HTR-8/SVneo (cell line): ENCODE measurements at regions not wholly inside any gene's neighbourhood (a gene's known extent, or its start where the extent isn't known, plus 50 kb on each side); places are given as distances from the start of the nearest gene placed in this dataset.

Experiments used
- DNase-seq: peaks from one replicate; pipeline ENCODE4 v3.0.0; 2011; ENCODE audit warnings: low spot score, mixed read lengths; ENCODE audit not compliant: insufficient read length
- FAIRE-seq: peaks from 2 replicates; lab custom pipeline; 2011; peaks lifted over from hg19 to GRCh38; lab: Jason Lieb, UNC

DNA sequence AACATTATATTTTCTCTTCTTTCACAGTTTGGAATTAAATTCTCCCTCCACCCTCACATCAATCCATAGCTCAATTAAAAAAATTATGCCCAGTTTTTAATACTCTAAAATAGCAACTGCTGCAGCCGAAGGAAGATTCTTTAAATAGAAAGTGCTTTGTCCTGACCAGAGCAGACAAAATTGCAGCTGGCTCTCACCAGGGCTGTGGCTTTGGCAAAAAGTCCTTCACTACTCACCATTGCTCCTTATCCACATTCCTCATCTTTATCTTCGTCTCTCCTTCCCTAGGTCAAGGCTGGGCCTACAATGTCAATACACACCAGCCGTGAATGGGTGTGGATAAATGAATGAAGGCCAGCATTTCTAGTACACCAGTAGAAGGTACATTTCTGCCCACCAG lies 107.9 kb upstream of the VGLL2 start:
- DNase-seq (no peak), FAIRE-seq (no peak)

DNA sequence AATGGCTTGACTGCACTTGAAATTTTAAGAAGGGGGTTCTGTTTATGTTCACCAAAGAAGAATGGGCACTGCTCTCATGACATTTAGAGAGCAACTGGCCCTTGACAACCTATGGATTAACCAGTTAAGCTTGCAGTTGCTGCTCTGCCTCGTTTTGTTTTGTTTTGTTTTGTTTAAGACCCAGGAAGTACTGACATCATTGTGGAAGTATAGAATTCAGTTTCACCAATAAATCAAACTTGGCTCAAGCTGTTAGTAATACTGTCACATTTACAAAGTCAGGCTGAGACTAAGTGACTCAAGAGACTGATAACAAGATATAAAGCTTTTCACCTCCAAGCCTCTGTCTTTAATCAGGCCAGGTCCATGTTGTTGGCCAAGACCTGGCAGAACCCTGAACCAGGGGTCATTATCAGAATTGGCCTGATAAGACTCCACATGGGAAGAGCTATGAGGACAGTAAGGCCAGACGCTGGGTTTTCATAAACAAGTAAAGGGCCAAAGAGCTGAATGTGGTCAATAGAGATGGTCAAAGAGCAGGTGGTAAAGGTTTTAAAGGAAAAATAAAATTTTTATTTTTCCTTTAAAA lies 99.4 kb upstream of the VGLL2 start:
- FAIRE-seq, result no peak

DNA sequence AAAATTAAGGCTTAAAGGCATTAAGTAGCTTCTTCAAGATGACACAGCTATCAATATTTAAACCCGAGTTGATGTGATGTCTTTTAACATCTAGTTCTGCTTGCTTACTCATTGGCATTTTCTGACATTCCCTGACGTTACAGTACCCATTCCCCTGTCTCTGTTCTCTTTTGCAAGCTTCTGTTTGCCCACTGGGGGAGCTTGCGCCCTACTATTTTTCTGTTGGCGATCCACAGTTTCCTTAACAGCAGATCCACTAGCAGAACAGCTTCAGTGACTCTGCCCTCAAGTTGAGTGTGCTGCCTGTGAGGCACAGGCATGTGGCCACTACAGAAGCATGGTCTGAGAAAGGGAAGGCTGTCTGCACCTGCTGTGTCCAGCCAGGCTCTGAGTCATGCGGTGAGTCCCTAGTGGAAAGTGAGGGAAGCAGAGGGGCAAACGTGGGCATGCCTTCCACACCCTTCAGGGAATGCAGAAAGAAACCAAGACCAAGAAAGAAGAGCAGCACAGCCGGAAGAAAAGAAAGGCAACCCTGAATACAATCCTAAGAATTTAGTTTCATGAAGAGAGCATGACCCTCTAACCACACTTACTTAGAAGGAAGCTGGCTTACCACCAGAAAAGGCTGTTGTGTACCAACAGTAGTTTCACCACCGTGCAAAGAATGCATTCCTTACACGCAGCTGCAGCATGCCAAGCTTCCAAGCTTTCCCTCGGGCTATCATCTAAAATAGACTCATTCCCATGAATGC lies 97.7 kb upstream of the VGLL2 start:
- peak; percentile 93 for FAIRE-seq
- DNase-seq, result peak; percentile 64

More for the DNA sequence above, 99.4 kb upstream of the VGLL2 start:
- DNase-seq, result peak; percentile 26

DNA sequence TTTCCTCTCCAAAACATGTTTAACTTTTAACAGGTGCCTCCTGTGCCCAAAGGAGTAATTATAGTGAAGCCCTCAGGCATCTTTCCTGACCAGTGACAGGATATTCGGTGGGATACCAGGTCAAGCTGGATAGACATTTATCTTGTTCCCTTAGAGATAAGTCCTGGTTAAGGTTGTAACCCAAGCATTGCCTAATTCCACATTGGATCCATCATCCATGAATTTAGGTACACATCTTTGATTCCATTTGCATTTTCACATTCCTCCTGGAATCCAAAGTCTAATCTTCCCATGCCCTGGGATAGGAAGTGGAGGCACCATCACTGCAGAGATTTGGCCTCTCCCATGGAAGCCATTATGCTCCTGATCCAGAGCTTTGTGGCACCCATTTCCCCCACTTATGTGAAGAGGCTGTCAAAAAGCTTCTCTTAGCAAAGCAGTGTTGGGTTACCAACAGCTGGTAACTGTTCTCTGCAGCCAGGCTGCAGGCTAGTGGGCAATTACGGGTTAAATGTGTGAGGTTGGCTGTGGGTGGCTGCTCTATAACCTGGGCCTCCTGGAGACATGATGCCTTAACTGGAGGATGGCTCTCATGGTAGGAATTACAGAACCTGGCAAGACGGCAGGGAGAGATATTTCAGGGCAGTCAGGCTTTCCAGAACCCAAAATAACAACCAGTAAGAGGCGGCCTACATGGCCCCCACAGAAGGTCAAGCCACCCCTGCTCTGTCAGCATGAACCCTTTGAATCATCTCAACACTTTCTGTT lies 96.9 kb upstream of the VGLL2 start:
- DNase-seq (no peak), FAIRE-seq (peak; percentile 33)

DNA sequence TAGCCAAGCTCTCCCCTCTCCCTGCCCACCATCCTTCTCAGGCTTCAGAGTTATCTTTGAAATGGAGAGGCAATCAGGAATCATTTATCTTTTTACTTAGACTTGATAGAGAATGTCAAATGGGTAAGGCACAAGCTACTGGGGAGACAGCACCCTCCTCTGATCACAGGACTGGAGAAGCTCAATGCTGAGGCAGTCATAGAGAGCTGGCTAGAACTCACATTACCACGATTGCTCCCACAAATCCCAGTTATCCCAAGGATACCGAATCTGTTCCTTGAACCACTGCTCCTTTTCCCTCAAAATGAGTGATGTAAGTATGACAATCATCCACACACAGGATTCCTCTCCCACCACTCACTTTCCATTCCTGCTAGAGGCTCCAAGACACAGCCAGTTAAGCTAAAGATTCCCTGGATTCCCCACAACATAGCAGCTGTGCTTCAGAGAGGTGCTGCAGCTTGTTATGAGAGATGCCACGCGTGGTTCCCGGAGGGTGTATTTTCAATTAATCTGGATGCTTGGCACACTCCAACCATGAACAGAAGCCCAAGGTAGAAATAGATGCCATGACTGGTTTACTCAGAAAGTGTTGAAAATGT lies 96.2 kb upstream of the VGLL2 start:
- no peak for FAIRE-seq
- no peak for DNase-seq

DNA sequence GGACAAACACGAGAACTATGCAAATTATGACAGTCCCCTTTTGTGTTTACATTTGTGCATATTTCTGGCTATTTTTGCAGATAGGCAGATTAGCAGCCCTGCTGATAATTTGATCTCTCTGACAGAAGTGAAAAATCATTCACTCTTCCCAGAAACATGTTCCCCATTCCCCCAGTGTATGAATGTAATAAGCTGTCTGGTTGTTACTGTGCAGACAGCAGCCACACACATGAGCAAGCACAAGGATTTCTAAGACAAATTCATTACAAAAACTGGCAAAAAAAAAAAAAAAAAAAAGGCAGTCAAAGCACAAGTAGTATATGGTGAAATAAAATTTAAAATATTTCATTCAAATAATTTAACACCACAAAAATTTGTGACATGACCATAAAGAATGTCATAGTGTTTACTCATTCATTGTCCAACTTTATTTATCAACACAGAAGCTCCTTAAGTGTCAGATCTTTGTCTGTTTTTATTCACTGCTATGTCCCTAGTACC lies 95.5 kb upstream of the VGLL2 start:
- FAIRE-seq (no peak), DNase-seq (no peak)

DNA sequence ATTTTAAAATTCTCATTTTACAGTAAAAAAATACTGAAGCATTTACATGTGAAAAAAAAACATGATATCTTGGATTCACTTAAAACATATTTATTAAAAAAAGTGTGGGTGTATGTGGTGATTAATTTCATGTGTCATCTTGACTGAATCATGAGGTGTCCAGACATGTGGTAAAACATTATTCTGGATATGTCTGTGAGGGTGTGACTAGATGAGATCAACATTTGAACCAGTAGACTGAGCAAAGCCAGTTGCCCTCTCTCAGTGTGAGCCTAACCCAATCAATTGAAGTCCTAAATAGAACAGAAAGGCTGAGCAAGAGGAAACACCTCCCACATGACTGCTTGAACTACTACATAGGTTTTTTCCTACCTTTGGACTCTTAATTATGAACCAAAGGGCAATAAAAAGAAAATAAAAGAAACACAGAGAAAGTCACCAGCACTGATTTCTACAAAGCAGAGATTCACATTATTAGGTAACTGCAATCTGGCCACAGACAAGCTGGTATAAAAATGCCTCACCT lies 90.5 kb upstream of the VGLL2 start:
- no peak for DNase-seq
- FAIRE-seq, result no peak

DNA sequence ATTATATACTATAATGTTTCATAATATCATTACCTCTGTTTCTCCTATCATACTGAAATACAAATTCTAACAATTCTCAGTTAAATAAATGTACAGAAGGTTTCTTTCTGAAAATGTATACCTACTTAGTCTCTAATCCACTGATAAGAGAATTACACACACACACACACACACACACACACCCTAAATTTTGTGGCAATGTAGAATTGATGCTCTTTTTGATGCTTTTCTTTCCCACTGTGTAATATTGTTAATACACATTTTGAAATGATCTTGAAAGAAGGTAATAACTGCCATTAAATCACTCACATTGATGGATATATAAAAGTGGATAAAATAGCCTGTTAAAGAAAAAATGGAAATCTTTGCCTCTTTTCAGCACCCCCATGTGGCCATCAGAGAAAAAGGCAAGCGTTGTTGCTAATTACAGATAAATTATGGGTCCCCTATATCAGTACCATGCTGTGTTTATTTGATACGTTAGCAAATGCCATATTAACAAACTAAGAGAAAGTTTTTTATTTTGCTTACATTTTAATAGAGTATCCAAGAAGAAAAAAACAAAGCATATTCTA lies 76.6 kb upstream of the VGLL2 start:
- DNase-seq, result no peak
- no peak for FAIRE-seq

DNA sequence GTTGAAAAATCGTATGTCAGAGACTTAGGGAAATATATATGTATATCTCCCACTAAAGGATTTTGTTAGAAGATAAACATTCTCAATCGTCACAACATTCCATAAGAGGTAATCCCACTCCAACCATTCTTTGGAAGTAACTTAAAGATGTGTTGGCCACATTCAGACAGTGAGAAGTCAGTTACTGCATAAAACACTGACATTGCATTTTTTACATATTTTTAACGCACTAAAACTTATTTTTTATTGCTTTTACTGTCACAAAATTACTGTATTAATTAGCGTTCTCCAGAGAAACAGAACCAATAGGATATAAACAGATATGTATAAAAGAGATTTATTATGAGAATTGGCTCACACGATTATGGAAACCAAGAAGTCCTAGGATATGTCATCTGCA lies 74.3 kb upstream of the VGLL2 start:
- no peak for FAIRE-seq
- DNase-seq, result no peak

DNA sequence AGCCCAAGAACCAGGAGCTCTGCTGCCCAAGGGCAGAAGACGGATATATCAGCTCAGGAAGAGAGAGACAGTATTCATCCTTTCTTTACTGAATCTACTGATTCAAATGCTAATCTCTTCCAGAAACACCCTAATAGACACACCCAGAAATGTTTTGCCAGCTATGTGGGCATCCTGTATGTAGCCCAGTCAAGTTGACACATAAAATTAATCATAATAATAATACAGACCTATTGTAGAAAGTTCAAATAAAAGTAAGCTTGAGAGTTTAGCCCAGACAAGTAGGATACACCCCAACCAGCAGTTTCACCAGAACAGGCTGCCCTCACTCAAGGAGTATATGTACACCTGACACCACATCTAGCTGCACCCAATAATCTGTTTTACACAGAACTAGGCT lies 73.9 kb upstream of the VGLL2 start:
- DNase-seq (no peak), FAIRE-seq (no peak)

DNA sequence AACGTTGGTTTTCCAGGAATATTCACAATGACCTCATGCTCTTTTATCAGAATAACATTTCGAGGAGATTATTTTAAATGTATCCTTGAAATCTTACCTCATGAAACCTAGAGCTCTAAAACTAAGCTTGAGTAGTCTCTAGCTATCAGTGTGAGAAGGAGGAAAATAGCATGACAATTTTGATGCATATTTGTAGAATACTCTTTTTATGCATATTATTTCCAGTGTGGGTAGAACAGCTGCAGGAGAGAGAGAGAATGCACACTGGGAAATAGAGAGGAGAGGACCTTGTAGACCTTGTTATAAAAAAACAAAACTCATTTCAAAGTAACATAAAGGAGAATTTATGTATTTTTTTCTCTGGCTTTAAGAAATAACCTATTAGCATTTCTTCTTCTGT lies 71.1 kb upstream of the VGLL2 start:
- FAIRE-seq, result no peak
- DNase-seq, result no peak

DNA sequence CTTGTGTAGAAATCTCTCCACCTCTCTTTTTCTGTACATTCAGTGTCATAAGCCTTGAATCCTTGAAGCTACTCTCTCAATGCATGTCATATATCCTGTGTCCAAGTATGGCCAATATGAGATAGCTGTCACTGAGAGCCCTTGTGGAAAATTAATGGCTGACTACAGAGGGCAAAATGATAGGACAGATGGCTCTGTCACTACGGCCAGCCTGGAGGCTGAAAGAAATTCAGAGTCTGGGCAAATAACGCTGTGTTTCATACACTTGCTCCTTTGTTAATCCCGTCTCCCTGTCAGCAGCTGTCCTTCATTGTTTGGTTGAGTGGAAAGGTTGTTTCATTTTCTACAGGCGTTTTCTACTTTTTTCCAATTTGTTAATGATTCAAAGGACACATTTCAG lies 70.4 kb upstream of the VGLL2 start:
- DNase-seq (no peak), FAIRE-seq (no peak)

DNA sequence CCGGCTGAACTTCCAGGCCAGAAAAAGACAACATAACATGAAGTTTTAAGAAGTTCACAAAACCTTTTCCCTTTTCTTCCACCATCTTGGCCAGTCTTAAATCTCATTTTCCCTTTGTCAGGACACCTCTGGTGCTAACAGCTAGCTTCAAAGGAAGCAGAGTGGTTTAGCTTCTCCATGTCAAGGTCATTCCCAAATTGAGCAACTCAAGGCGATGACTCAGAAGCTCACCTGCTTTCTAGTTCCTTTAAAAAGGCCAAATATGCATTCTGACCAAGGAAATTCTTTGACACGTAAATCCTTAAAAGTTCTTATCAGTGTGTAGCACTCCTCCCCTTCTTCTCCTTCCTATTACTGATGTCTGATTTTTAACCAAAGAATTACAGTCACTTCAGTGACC lies 69.6 kb upstream of the VGLL2 start:
- DNase-seq (no peak), FAIRE-seq (no peak)

DNA sequence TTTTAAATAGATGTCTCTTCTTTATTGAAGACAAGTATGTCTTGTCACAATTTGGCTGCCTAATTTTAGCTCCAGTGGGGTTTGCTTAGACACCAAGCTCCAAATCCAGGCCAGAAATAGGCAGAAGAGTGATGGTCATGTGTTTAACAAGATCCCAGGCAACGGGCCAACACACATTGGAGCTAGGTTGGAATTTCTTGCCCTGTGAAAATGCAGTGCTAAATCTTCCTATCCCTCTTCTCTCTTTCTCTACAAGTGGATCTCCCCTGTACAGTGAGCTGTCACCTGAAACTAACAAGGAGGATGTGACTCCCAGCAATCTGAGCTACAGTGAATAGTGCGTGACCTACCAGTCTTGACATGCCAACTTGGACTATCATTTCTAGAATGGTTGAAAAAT lies 65.3 kb upstream of the VGLL2 start:
- DNase-seq (no peak), FAIRE-seq (no peak)

DNA sequence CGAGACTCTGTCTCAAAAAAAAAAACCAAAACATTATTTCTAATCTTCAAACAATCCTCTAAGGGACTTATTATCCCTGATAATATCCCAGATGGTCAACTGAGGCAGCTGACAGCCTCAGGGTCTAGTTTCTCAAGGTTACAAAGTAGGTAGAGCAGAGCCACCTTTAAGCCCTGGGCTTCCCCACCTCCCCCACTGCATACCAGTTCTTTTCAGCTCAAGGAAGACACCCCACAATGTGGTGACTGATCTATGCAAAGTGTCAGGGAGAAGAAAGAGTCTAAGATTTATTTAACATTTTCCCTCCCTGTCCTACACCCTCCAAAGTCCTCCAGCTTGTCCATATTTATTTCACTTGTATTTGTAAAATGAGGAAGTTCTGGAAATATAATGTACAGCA lies 60.5 kb upstream of the VGLL2 start:
- DNase-seq, result no peak
- no peak for FAIRE-seq

DNA sequence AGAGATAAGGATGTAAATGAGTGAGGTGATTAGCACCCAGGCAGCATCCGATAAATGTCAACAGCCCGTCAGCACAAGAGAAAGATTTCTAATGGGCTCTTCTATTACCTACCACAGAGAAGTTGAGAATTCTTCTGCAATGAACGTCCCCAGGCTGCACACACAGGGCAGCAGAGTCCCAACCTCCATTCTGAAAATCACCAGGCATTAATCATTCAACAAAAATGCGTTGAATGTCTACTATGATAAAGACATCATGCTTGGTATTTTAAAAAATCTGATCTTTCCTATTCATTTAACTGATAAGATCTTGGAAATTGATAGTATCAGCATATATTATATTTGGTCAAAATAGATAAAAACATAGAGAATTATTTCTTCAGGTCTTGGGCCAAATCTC lies 59.5 kb upstream of the VGLL2 start:
- DNase-seq, result no peak
- no peak for FAIRE-seq

DNA sequence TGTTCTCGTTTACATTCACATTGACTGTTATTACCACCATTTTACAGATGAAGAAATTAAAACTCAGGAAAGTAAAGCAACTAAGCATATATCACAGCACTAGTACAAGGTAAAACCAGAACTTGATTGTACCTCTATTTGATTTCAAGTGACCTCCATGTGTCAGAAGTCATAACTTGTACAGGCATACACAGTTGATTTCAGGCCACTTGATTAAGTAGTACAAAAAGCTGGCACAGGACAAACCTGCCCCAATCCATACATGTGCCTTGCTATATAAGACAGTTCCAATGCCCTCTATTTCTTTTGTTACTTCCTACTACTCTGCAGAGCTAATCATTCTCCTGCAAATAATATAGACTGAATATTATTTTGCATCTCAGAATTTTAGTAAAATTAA lies 58.8 kb upstream of the VGLL2 start:
- no peak for DNase-seq
- no peak for FAIRE-seq

DNA sequence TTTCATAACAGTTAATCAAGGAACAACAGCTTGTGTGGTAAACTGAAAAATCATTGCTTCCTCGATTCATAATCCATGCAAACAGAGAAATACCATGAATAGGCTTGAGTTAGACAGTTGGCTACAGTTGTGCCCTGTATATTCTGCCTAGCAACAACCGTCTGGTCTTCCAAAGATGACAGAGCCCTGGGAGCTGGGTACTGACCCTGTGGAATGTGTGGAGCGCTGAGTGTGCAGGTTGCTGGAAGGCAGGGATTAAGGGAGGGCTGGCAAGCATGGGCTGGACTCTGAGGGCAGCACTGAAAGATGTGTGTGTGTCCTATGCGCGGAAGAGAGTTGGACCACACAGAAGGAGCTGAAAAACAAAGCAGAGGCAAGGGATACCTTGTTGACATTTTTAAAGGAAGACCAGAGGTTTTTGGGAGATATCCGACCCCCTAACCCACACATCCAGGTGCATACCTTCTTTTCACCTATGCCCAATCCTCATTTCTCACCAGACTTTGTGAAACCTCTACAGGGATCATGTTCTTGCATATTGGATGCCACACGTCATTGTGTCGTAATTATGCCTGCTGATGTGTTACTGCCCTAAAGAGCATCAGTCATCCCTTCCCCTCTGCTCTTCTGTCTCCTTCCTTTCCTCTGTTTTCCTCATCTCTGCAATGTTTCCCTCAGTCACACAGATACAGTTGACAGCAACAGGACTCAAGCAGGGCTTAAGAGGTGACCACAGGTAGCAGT lies 58.2 kb upstream of the VGLL2 start:
- DNase-seq, result peak; percentile 57
- peak; percentile 54 for FAIRE-seq

DNA sequence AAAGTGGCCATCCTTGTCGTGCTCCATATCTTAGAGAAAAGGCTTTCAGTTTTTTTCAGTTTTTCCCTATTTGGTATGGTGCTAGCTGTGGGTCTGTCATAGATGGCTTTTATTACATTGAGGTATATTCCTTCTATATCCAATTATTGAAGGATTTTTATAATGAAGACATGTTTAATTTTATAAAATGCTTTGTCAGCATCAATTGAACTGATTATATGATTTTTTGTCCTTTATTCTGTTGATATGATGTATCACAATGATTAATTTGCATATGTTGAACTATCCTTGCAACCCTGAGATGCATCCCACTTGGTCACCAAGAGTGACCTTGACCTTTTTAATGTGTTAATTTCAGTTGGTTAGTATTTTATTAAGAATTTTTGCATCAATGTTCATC lies 55.1 kb upstream of the VGLL2 start:
- FAIRE-seq (no peak), DNase-seq (no peak)
